GM18858 (cell line): ENCODE measurements at regions not wholly inside any gene's neighbourhood (a gene's known extent, or its start where the extent isn't known, plus 50 kb on each side); places are given as distances from the start of the nearest gene placed in this dataset.

Source experiments
- ATAC-seq: cut with Tn5 transposase; IDR thresholded peaks from one replicate; pipeline ENCODE4 v1.9.1; 2021; ENCODE audit not compliant: unreplicated experiment

GRCh38 chr6:165090242-165090641 lies 219.2 kb downstream of the C6orf118 start:
- no peak for ATAC-seq

- ATAC-seq = no peak
These were observed 222.6 kb downstream of the C6orf118 start for GRCh38 chr6:165086814-165087213.

GRCh38 chr6:165082636-165083035 lies 226.8 kb downstream of the C6orf118 start:
- no peak for ATAC-seq

- ATAC-seq = no peak
These were observed 227.4 kb downstream of the C6orf118 start for GRCh38 chr6:165081944-165082532.

- ATAC-seq = no peak
These were observed 231.5 kb downstream of the C6orf118 start for GRCh38 chr6:165077876-165078275.

GRCh38 chr6:165071906-165072305 lies 237.5 kb downstream of the C6orf118 start:
- ATAC-seq = no peak

GRCh38 chr6:165060720-165061119 lies 248.7 kb downstream of the C6orf118 start:
- no peak for ATAC-seq

GRCh38 chr6:165059032-165059431 lies 250.4 kb downstream of the C6orf118 start:
- ATAC-seq = no peak

GRCh38 chr6:165056292-165056691 lies 253.1 kb downstream of the C6orf118 start:
- ATAC-seq = no peak

- ATAC-seq = no peak
These were observed 254.2 kb downstream of the C6orf118 start for GRCh38 chr6:165055231-165055630.

GRCh38 chr6:165052561-165053480 lies 256.6 kb downstream of the C6orf118 start:
- ATAC-seq = no peak

- ATAC-seq = no peak
These were observed 260.0 kb downstream of the C6orf118 start for GRCh38 chr6:165049362-165049761.

- no peak for ATAC-seq
These were observed 261.5 kb downstream of the C6orf118 start for GRCh38 chr6:165047952-165048351.

- no peak for ATAC-seq
These were observed 263.8 kb downstream of the C6orf118 start for GRCh38 chr6:165045631-165046030.

- ATAC-seq = no peak
These were observed 266.5 kb downstream of the C6orf118 start for GRCh38 chr6:165042912-165043311.

- ATAC-seq = no peak
These were observed 269.0 kb downstream of the C6orf118 start for GRCh38 chr6:165040440-165040839.

- ATAC-seq = no peak
These were observed 275.1 kb downstream of the C6orf118 start for GRCh38 chr6:165034271-165034741.

- no peak for ATAC-seq
These were observed 277.9 kb downstream of the C6orf118 start for GRCh38 chr6:165031502-165031901.

GRCh38 chr6:165025040-165025439 lies 284.4 kb downstream of the C6orf118 start:
- no peak for ATAC-seq

- ATAC-seq = no peak
These were observed 289.7 kb downstream of the C6orf118 start for GRCh38 chr6:165019681-165020080.

GRCh38 chr6:165015676-165016075 lies 293.7 kb downstream of the C6orf118 start:
- ATAC-seq = no peak

- no peak for ATAC-seq
These were observed 295.7 kb downstream of the C6orf118 start for GRCh38 chr6:165013701-165014100.
